Endothelial cell of umbilical vein (primary cell): ENCODE measurements at regions not wholly inside any gene's neighbourhood (a gene's known extent, or its start where the extent isn't known, plus 50 kb on each side); places are given as distances from the start of the nearest gene placed in this dataset.

Experiments used
- BruUV-seq: library from RNA; stranded (reverse); fragments of 400-500 nt; replicated peaks from 2 replicates; lab custom pipeline; 2021; lab: Mats Ljungman, UMichigan
- CTCF ChIA-PET: fragments of 300-600, 350-600 bp; sonication (Branson Sonifier 250); formaldehyde crosslinking; loops from one replicate; lab custom pipeline; 2021; ENCODE audit warnings: antibody characterized with exemption, inconsistent platforms; lab: Charles Lee
- POLR2A ChIA-PET: fragments of 300-600, 350-600 bp; sonication (Branson Sonifier 250); formaldehyde crosslinking; loops from one replicate; lab custom pipeline; 2021; ENCODE audit warnings: antibody characterized with exemption, inconsistent platforms; lab: Charles Lee
- DNase-seq: peaks from one replicate; pipeline ENCODE4 v3.0.0-alpha.2; 2011; ENCODE audit warnings: low read depth, low spot score
- FAIRE-seq: peaks from 2 replicates; lab custom pipeline; 2011; peaks lifted over from hg19 to GRCh38; lab: Jason Lieb, UNC
- H2AFZ ChIP-seq: 2 replicates; pipeline ENCODE4 v1.6.0; 2012; ENCODE audit warnings: low read depth, low read length, control low read depth, inconsistent platforms
- H3K27ac ChIP-seq: 2 replicates; pipeline ENCODE4 v1.5.1; 2011; ENCODE audit warnings: low read depth, mild to moderate bottlenecking, control low read depth, low read length, moderate library complexity; ENCODE audit not compliant: insufficient read depth
- H3K27me3 ChIP-seq, 2 experiments: 2 replicates each; pipeline versions ENCODE4 v1.6.0 to v1.6.1; 2011; ENCODE audit warnings: low read length in 2 of 2, mixed read lengths in 1 of 2; ENCODE audit not compliant: control insufficient read depth in 2 of 2, insufficient read depth in 2 of 2
- H3K36me3 ChIP-seq, 2 experiments: 2 replicates in 1 of 2; 3 replicates in 1 of 2; pipeline ENCODE4 v1.5.1; 2011; ENCODE audit warnings: low read length in 2 of 2, mild to moderate bottlenecking in 1 of 2, moderate library complexity in 1 of 2; ENCODE audit not compliant: control insufficient read depth in 2 of 2, insufficient read depth in 2 of 2; ENCODE audit errors: extremely low read depth in 1 of 2
- H3K4me1 ChIP-seq: 3 replicates; pipeline ENCODE4 v1.5.1; 2011; ENCODE audit warnings: mild to moderate bottlenecking, low read length; ENCODE audit not compliant: control insufficient read depth, insufficient read depth; ENCODE audit errors: extremely low read depth
- H3K4me2 ChIP-seq: 2 replicates; pipeline ENCODE4 v1.6.1; 2011; ENCODE audit warnings: low read length, control low read depth, mixed read lengths; ENCODE audit not compliant: insufficient read depth
- H3K4me3 ChIP-seq, 3 experiments: fragments of 200-600 bp in 1 of 3; sonication (generic), shearing (Covaris generic) in 1 of 3; replicated peaks in 1 of 3; 2 replicates each; pipeline ENCODE4 v1.5.1; 2011 to 2016; ENCODE audit warnings: control low read depth in 3 of 3, low read length in 3 of 3, mild to moderate bottlenecking in 2 of 3, inconsistent platforms in 1 of 3, low read depth in 1 of 3, moderate library complexity in 1 of 3; ENCODE audit not compliant: insufficient read depth in 1 of 3
- H3K79me2 ChIP-seq: 2 replicates; pipeline ENCODE4 v1.6.0; 2012; ENCODE audit warnings: low read length, inconsistent platforms; ENCODE audit not compliant: control insufficient read depth, insufficient read depth
- H3K9ac ChIP-seq: replicated peaks from 2 replicates; pipeline ENCODE3; 2011; ENCODE audit warnings: low read length, control low read depth; ENCODE audit not compliant: insufficient read depth; ENCODE audit errors: extremely low read depth
- H3K9me1 ChIP-seq: replicated peaks from 3 replicates; pipeline ENCODE4 v1.6.0; 2011; ENCODE audit warnings: mild to moderate bottlenecking, low read length; ENCODE audit not compliant: control insufficient read depth, insufficient read depth; ENCODE audit errors: extremely low read depth
- H3K9me3 ChIP-seq: replicated peaks from 2 replicates; pipeline ENCODE4 v1.5.1; 2012; ENCODE audit warnings: low read length, inconsistent platforms; ENCODE audit not compliant: control insufficient read depth, insufficient read depth
- H4K20me1 ChIP-seq: replicated peaks from 2 replicates; pipeline ENCODE3; 2011; ENCODE audit warnings: mild to moderate bottlenecking, low read length; ENCODE audit not compliant: control insufficient read depth, insufficient read depth; ENCODE audit errors: extremely low read depth
- FOS ChIP-seq: IDR thresholded peaks from 2 replicates; pipeline ENCODE4 v1.6.1; 2011; ENCODE audit warnings: mild to moderate bottlenecking, low read length, moderate library complexity, borderline replicate concordance; ENCODE audit not compliant: insufficient read depth
- GATA2 ChIP-seq: IDR thresholded peaks from 2 replicates; pipeline ENCODE4 v1.7.0; 2011; ENCODE audit warnings: low read depth, mild to moderate bottlenecking, moderate library complexity, mixed read lengths, low read length; ENCODE audit not compliant: insufficient read length, insufficient read depth
- JUN ChIP-seq: IDR thresholded peaks from 2 replicates; pipeline ENCODE4 v1.6.1; 2011; ENCODE audit warnings: borderline replicate concordance, low read depth; ENCODE audit not compliant: insufficient read length, insufficient read depth
- POLR2AphosphoS5 ChIP-seq: IDR thresholded peaks from 2 replicates; pipeline ENCODE4 v1.6.1; 2012; ENCODE audit warnings: low read depth, mild to moderate bottlenecking, control low read depth, low read length, moderate library complexity; ENCODE audit not compliant: insufficient read depth
- dilution Hi-C: fragments of 300-500 bp; cut with MboI; formaldehyde crosslinking; loops from one replicate; pipeline ENCODE4 v1.15.0; 2019; ENCODE audit warnings: low sequenced_read_pairs; ENCODE audit not compliant: extremely low pct_ligation_motif_present
- intact Hi-C: fragments of 100-400 bp; cut with micrococcal nuclease; formaldehyde crosslinking; loops from one replicate; pipeline ENCODE4 v1.10.0; 2022
- TF ChIP-seq, protein P1 (sequence below), 2 donors: IDR thresholded peaks; 1 replicate in 1 of 2; 2 replicates in 1 of 2; pipeline ENCODE4 v1.5.1; 2011; ENCODE audit warnings: low read length in 2 of 2, mild to moderate bottlenecking in 2 of 2, moderate library complexity in 2 of 2, control low read depth in 1 of 2, inconsistent platforms in 1 of 2, low read depth in 1 of 2; ENCODE audit not compliant: insufficient read depth in 1 of 2; ENCODE audit errors: extremely low read depth in 1 of 2

DNA sequence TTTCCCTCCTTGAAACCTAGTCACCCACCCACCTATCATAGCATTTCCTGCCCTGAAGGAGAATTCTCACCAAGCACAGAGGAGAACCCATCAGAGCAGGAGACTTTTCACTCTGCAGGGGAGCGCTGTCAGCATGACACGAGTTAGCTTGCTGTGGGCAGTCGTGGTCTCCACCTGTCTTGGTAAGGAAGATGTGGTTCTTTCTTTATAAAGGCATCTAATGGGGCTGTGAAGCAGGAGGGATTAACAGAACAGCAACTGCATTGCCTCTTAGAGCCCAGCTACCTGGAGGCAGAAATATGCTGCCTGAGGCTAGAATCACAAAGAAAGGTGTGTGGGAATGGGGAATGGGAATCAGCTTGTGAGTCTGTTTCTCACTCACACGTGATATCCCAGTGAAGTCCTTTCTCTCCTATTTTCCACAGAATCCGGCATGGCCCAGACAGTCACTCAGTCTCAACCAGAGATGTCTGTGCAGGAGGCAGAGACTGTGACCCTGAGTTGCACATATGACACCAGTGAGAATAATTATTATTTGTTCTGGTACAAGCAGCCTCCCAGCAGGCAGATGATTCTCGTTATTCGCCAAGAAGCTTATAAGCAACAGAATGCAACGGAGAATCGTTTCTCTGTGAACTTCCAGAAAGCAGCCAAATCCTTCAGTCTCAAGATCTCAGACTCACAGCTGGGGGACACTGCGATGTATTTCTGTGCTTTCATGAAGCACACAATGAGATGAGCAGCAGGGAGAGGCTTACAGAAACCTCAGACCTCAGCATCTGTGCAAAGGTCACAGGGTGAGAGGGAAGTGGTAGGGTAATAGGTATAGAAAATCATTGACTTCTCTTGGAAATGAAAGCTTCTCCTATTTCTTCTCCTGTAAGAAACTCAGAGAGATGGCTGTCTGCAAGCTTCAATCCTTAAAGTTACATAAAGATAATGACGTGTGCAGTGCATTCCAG, 316.9 kb downstream of the DAD1 start:
- FAIRE-seq = no peak
- ChIA-PET POLR2A (no interaction called here), CTCF (interaction anchor here (1.3 to 1.5 kb wide), 2 partner anchors 8 to 12 kb away, joined by 3 to 6 read pairs; no protein-coding TSS in a partner anchor)
- Histone ChIP-seq H3K4me2 (no peak overlapping the region), H3K4me3 (no peak overlapping the region), H3K9me3 (no peaks in the 10 kb centered on the region), H3K27ac (no peak overlapping the region), H3K36me3 (no peaks in the 10 kb centered on the region), H3K79me2 (no peaks in the 10 kb centered on the region), H2AFZ (no peak overlapping the region), H4K20me1 (no peaks in the 10 kb centered on the region), H3K27me3 (peaks cover 9 to 15% of the 10 kb centered on the region in 2 experiments), H3K9ac (no peak overlapping the region), H3K4me1 (peaks cover 12% of the 10 kb centered on the region), H3K9me1 (no peaks in the 10 kb centered on the region)
- dilution Hi-C loops (no loop called here), intact Hi-C loops (no loop called here)
- DNase-seq = no peak
- BruUV-seq = no TSS peak
- TF ChIP-seq GATA2 = no peak

DNA sequence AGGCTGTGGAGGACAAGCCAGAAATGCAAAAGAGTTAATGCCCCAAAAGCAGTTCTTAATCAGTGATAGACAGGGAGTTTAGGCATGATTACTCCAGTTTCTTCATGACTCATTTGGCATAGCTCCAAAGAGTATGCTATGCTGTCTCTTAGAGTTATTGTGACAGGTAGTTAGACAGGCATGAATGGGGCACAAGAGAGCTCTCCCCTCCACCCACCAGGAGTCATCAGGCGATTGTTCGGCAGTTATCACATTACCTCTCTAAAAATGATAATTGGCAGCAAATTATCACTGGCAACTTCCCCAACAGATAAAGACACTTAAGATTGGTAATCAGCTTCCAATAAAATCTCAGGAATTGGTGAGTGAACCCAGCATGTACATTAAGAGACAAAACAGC, 320.1 kb downstream of the DAD1 start:
- DNase-seq (no peak), FAIRE-seq (no peak)
- ChIA-PET POLR2A (no interaction called here), CTCF (interaction anchor here (0.6 kb wide), 1 partner anchor 184 kb away, joined by 3 read pairs; no protein-coding TSS in a partner anchor)
- H2AFZ ChIP-seq = no peak overlapping the region
- no peak overlapping the region for H3K4me2 ChIP-seq
- no peaks in the 10 kb centered on the region for H3K36me3 ChIP-seq
- BruUV-seq = no TSS peak
- peak; percentile 30 for TF ChIP-seq GATA2
- TF ChIP-seq JUN = no peak
- TF ChIP-seq, protein P1, sequence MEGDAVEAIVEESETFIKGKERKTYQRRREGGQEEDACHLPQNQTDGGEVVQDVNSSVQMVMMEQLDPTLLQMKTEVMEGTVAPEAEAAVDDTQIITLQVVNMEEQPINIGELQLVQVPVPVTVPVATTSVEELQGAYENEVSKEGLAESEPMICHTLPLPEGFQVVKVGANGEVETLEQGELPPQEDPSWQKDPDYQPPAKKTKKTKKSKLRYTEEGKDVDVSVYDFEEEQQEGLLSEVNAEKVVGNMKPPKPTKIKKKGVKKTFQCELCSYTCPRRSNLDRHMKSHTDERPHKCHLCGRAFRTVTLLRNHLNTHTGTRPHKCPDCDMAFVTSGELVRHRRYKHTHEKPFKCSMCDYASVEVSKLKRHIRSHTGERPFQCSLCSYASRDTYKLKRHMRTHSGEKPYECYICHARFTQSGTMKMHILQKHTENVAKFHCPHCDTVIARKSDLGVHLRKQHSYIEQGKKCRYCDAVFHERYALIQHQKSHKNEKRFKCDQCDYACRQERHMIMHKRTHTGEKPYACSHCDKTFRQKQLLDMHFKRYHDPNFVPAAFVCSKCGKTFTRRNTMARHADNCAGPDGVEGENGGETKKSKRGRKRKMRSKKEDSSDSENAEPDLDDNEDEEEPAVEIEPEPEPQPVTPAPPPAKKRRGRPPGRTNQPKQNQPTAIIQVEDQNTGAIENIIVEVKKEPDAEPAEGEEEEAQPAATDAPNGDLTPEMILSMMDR (IDR thresholded peaks at IDR 0.05; ENCODE audit: extremely low read depth in 1 of 2, insufficient read depth in 1 of 2, low read depth in 1 of 2, low read length in 2 of 2) = no peak
- TF ChIP-seq POLR2AphosphoS5 = no peak
- TF ChIP-seq FOS = peak; percentile 50
- intact Hi-C loops (no loop called here), dilution Hi-C loops (no loop called here)
- H3K9ac ChIP-seq = no peak overlapping the region
- H3K9me3 ChIP-seq = no peaks in the 10 kb centered on the region
- H3K4me3 ChIP-seq = no peak overlapping the region
- peaks cover 0 to 6% of the 10 kb centered on the region in 2 experiments for H3K27me3 ChIP-seq
- H3K9me1 ChIP-seq = no peaks in the 10 kb centered on the region
- no peaks in the 10 kb centered on the region for H3K79me2 ChIP-seq
- H4K20me1 ChIP-seq = no peaks in the 10 kb centered on the region
- peaks cover 34% of the 10 kb centered on the region for H3K4me1 ChIP-seq
- no peak overlapping the region for H3K27ac ChIP-seq
